ENCODE measurements at regions not wholly inside any gene's neighbourhood (a gene's known extent, or its start where the extent isn't known, plus 50 kb on each side); places are given as distances from the start of the nearest gene placed in this dataset.

DNA sequence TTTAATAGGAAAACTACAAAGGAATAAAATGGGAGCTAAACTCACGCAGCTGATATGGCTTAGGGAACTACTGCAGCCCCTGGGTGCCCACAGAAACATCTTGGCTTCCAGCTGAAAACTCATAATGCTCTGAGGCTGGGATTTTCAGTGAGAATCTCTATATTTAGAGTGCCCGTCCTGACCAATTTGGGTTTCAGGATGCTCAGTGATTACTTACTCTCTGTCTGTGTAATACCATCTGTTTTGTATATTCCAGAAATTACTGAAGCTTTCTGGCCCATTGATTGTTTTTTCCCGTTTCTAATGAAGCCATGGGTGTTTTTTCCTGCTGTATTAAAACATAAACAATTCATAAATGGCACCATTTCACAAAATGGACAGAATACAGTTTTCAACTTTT, 50.6 kb upstream of the ZNF385D start:
- no peak for DNase-seq (ENCODE audit: low spot score)

DNA sequence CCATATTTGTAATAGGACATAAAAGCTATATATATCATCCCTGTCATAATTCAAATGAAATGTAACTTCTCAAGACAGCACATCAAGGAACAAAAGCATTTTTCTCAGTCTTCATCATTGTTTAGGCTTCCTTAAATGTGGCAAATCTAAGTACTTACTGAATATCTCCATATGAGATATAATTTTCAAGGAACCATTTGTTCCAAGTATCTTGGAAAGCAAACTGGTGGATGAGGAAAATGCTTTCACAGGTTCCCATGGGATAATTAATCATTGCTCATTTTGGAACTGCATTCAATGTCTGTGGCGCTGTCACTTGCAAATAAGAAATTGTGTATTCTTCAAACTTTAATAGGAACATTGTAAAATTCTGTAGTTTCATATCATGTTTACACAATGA, 52.6 kb upstream of the ZNF385D start:
- DNase-seq (ENCODE audit: low spot score): no peak

DNA sequence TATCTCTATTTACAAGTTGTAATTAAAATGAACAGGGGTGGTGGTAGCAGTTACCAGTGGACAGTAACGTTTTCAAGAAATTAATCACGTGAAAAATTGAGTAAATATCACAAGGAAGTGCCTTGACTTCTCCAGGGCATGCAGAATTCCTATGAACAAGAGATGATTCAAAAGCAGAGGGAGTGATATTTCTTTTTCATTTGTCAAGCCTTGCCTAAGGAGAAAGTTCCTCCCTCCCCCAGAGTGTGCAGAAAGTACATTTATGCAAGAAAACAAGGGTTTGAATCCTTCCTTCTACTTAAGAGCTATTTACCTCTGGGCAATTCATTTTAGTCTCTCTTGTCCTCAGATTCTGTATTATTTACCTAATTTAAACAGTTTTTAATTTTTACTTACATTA, 53.3 kb upstream of the ZNF385D start:
- DNase-seq (ENCODE audit: low spot score): no peak

DNA sequence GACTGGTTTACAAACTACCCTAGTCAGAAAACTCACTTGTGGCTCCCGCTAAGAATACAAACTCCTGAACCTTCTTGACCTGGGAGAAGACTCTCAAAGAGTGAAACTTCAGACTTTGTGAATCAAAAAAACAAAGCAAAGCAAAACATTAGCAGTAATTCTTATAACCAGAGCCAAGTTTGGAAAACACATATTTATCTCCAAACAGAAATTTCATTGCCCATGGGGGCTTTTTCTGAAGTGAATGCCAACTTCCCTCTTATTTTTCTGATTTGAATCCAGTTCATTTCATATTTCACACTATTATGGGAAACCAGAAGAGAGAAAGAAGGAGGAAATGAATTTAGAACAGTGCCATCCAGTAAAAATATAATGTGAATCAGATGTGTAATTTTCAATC, 55.7 kb upstream of the ZNF385D start:
- DNase-seq (ENCODE audit: low spot score): no peak

DNA sequence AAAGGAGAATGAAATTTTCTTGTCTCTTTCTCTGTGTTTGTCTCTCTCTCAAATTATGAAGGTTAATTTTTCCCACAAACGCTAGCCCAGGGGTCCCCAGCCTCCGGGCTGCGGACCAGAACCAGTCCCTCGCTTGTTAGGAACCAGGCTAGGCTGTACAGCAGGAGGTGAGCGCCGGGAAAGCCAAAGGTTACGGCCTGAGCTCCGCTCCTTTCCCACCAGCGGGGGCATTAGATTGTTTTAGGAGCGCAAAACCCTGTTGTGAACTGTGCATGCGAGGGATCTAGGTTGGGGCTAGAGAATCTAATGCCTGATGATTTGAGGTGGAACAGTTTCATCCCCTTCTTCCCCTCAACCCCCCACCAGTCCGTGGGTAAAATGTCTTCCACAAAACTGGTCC, 74.7 kb upstream of the ZNF385D start:
- DNase-seq (ENCODE audit: low spot score): no peak

DNA sequence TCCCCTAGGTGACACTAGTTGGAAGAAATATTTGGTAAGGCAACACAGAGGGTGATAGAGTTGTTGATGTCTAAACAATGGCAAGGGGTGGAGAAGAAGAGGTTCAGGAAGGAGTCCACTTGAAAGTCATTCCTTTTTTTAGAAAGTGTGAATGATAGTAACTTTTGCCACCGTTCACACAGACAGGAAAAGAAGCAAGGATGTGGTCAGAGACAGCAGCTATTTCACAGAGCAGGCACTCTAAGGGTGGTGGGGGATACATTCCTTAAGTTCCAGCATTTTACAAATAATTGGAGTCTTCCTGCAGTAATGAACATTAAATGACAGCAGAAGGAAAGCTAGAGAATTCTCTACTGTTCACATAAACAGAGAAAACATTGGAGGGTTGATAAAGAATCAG, 75.4 kb upstream of the ZNF385D start:
- DNase-seq (ENCODE audit: low spot score): no peak

DNA sequence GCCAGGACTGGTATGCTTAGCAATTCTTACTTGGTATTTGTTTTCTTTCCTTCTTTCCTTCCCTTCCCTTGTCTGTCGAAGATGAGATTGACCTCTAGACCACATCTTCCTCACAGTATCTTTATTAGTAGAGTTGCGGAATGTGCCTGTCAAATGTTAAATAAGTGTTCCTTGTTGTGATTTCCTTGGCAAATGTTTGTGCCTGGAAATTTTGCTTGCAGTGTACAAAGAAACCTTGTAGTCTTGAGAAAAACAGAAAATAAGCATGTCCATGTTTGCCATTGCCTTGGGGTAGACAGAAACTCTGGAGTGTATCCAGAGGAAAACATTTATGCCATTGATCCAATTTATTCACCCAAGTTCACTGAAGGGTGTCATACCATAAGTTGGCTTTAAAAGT, 79.5 kb upstream of the ZNF385D start:
- DNase-seq (ENCODE audit: low spot score): no peak

DNA sequence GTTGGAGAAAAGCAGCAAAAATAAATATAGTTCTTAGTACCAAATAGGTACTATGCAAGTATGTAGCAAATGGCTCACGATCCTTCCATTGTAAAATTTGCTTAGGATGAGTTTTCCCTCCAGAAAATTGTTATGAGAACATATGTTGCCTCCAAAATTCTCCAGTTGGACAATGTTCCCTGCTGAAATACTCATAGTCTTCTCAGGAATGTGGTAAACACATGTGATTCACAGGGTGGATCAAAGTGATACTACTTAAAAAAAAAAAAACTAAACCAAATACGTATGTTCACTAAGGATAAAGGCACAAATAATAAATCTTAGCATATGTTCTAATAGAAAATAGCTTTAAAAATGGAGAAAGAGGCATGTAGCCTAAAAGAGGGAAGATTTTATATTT, 84.3 kb upstream of the ZNF385D start:
- DNase-seq (ENCODE audit: low spot score): no peak

DNA sequence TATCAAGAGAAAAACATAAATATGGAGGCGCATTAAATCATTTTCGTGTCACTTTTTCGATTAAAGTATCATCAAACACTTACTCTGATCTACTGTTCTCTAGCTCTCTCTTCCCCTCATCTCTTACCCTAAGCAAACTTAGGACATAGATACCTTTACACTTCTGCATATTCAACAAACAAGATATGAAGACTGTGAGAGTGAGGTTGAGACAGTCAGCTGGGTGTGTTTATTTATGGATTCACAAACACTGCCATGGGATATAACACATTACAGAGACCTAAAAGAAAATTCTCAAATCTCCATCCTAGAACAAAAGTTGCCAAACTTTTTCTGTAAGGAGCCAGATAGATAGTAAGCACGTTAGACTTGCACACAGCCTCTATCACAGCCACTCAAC, 85.2 kb upstream of the ZNF385D start:
- DNase-seq (ENCODE audit: low spot score): no peak

DNA sequence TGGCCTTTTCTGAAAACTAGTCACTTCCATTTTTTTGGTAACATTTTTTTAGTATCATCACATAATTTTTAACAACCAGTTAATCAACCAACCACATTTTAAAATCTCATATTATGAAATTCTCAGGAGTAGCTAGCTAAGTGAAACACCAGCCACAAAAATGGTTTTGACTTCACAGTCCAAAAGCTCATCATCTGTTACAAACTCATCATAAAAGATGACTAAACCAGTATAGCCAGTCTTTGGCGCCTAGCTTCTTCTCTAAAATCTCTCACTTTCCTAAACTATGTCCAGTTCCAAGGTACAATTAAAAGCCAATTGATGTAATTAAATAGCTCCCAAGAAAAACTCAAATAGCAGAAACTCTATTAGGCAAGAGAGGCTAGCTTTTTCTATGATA, 88.2 kb upstream of the ZNF385D start:
- DNase-seq (ENCODE audit: low spot score): no peak

DNA sequence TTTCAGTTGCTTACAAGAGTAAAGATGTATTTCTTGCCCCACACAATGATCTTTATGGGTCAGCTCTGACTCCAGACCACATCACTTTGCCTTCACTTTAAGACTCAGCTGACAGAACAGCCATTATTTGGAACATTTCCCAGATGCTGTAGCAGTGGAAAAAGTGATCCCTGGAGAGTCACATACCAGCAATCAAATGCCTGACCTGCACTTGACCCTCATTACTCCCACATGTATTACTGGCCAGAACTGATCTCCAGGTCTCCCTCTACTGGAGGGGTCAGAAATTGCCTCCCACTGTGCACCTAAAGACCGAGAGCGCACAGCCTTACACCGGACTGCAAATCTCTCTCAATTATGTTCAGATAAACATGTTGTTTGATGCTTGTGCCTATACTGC, 88.6 kb upstream of the ZNF385D start:
- peak; percentile 3 for DNase-seq (ENCODE audit: low spot score)

DNA sequence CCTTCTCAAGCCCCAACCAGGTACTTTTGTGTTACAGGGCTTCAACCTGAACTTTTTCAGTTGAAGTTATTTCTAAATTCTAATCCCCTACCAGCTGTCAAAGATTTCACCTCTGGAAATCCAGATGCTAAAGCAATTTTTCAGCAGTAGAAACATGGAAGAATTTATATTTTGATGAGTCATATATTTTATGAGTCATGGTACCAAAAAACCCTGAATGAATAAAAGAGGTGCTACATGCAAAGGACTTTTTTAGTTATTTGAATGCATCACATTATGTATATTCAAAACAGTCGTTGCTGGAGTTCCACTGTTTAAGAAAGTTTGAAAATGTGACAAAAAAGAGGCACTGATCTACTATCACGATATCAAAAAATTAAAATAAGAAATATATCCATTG, 96.0 kb upstream of the ZNF385D start:
- no peak for DNase-seq (ENCODE audit: low spot score)

DNA sequence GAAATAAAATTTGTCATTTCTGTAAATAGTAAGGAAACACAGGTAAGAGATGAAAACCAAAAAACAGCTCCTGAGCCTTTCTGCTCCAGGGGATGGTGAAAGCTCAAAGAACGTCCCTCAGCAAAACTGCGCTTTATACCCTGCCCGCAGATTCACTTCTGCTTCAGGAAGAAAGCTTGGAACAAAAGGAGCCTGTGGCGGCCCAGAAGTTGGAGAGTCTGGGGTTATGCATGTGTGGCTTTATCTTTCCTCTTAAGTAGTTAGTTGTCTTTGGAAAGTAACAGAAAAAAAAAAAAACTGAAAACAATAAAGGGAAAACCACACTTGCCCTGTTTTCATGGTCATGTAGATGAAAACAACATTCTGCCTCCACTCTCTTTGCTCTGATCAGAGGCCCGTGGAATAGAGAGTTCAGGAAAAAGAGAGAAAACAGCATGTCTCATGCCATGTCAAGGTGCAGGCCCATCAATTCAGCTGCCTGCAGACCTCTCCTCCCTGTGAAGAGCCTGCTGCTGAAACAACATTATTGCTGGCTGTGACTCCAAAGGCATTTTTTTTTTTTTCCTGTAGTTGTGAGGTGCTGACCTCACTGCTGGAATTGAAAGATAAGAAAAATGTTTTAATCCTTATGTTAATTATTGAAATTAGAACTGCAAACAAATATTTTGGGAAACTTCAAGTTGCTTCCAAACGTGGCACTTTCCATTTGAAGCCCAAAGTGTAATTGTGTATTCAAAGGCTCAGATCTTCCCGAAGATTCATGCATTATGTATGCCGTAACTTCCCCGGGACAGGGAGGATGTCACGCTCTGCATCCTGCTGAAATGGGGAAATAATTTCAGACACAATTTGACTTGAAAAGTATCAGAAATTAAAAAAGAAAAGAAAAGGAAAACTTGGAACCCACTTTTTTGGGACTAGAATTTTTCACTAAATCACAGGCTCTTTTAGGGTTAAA, 108.4 kb upstream of the ZNF385D start:
- DNase-seq (ENCODE audit: low spot score): no peak

DNA sequence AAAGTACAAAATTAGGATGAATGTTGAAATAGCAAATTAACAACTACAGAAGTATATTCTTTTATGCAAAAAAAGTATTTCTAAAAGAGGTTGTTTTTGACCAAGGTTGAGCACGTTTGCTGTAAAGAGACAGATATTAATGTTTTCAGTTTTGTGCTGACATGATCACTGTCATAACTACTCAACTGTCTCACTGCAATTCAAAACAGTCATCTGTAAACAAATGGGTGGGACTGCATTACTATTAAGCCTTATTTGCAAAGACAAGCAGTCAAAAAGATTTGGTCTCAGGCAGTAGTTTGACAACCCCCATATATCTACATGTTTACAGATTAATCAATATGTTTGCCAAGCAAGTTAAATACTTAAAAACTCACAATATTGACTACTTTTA, 109.1 kb upstream of the ZNF385D start:
- DNase-seq (ENCODE audit: low spot score): no peak

DNA sequence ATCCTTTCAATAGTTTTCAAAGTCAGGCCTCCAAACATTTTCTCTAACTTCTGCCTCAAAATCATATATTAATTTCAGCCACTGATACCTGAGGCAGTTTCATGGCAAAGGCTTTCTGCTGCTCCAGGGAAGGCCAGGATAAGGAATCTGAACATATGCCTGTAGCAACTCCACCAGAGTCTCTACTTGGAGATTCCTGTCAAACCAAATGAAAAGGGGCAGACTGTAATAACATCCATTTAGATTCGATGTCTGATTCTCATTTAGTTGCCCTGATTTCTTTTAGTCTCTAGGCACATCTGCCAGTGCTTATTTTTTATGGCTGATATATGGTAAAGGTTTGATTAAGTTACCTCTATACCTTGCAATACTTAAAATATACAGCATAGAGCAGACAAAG, 109.6 kb upstream of the ZNF385D start:
- DNase-seq (ENCODE audit: low spot score): no peak

DNA sequence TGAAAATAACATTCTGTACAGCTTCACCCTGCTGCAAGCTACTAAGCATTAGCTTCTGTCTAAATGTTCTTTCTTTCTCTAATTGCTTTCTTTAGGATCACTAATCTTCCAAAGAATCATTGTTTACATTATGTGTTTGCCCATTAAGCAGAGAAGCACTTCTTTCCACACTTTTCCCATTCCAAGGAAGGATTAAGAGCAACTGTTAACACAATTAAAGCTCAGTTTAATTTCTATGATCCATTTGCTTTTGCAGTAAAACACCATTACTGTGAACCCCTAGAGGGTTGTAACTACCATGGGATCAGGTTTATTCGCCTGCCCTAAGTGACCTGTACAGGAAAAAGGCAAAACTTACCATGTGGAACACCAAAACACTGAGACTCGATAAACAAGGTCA, 125.8 kb upstream of the ZNF385D start:
- no peak for DNase-seq (ENCODE audit: low spot score)

DNA sequence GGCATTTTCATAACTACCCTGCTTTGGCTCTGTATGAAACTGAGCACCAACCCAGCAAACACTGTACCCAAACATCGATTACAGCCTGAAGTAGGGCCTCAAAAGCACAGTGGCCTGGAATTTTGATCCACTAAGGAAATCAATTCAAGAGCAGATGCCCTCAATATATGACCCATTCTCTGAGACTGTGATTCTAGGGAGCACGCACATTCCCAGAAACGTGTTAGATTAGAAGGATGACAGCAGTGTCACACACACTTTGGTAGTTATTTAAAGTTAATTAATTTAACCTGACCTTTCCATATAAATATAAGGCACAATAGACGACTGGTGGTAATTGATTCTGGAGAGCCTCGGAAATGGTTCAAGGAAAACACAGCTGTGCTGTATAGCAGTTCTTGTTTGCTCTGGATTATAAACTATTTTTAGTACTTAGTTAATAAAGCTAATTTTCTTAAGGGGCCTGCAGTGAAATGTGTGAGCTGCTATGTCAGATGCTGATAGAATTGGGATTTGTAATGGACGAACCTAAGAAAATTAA, 126.3 kb upstream of the ZNF385D start:
- no peak for DNase-seq (ENCODE audit: low spot score)

DNA sequence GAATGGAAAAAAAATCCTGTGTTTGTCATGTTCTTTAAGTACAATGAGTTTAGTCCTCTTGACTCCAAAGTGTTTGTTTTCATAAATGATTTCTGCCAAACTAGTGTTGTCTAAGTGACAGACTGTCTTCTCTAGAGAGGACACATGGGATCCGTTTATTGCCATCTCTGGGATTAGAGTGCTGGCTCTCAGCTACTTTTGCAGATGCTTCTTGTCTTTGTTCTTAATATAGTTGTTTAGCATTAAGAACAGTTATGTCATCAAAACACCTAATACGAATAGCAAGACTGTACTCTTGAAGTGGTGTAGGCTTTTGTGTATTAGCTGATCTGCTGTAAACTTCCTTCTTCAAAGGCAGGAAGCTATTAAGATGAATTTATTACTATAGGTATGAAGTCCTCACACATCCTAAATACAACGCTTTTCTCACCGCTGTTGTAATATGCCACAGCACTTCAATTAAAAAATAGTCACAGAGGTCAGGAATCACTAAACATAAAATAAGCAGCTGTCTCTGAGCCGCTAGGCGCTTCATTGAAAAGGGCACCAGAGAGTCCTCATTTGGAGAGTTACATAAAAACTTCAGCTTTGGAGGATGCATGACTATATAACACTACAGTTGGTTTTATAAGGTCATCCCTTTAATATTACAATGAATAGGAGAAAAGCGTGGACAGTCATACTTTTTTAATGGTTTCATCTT, 128.3 kb upstream of the ZNF385D start:
- no peak for DNase-seq (ENCODE audit: low spot score)

DNA sequence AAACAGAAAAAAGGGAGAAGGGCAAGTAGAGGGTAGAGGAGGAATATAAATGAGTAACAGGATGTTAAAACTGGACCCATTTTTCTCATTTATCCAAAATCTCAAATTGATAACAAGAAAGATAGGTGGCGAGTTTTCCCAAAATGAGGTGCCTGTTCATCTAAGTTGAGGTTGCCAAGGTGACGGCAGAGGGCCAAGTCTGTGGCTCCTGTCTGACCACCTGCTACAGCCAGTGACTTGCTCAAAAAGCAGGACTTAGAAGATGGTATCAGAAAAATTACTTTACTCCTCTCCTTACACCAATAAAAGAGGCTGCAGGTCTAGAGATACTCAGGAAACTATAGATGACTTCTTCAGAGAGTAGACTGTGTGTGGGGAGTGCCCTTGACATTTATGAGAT, 137.6 kb upstream of the ZNF385D start:
- no peak for DNase-seq (ENCODE audit: low spot score)

DNA sequence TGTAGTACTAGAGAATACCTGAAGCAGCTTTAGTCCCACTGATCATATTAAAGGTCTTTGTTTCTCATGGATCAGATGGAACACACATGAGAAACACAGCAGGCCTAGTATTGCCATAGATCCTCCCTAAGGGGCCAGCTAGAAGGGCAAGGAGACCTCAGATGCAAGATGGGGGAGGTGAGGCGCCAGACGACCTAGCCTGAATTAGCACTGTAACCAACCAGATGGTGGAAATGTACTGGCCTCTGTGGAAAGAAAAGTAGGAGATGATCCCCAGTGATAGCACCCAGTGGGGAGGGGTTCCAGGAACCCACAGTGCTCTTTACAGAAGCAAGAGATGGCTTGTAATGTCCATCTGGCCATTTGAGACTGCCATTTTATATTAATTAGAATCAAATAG, 138.2 kb upstream of the ZNF385D start:
- DNase-seq (ENCODE audit: low spot score): no peak

DNA sequence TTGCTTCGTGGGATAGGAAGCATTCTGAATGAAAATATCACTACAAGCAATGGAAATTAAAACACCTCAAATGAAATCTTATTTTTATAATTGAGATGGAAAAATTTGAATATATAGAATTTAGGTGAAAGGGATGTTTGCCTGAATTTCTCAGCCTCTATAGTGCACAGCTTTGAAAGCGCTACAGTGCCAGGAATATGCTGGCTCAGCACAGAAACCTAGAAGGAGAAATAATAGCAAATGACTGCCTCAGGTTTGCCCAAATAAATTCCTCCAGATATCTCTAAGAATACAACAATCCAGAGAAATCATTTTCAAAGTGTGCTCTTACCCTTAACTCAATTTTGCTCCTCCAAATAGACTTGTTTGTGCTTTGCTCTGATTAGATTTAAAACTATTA, 141.1 kb upstream of the ZNF385D start:
- no peak for DNase-seq (ENCODE audit: low spot score)

DNA sequence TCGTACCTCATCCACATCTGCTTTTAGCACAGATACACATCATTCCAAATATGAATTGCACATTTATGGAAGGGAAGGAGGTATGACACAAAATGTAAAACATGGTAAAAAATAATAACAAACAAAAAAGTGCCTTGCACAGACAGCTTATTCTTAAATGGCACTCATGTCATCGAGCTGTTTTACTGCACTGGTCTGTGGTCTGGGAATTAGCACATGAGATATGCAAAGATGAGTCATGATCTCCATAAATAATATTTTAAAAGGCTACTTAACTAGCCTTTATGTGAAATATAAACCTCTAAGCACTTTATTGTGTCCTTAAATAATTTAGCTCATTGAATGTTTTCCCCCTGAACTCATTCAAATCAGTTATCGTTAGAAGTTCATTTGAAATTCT, 142.2 kb upstream of the ZNF385D start:
- no peak for DNase-seq (ENCODE audit: low spot score)
